GM18498 (cell line): ENCODE measurements at regions not wholly inside any gene's neighbourhood (a gene's known extent, or its start where the extent isn't known, plus 50 kb on each side); places are given as distances from the start of the nearest gene placed in this dataset.
A peak's percentile ranks its signal among the peaks of the same experiment; 100 is the strongest.
"Not testable (repeated sequence)": the region's sequence is repeated elsewhere in the genome, so short reads cannot be mapped to it uniquely, and the experiment has no call there.

Source experiments
- ATAC-seq: cut with Tn5 transposase; IDR thresholded peaks from one replicate; pipeline ENCODE4 v1.9.1; 2021; ENCODE audit warnings: mild to moderate bottlenecking, moderate library complexity; ENCODE audit not compliant: unreplicated experiment

GRCh38 chr14:21960636-21961035, 287.0 kb upstream of the OR4E1 start:
- no peak for ATAC-seq

- no peak for ATAC-seq
These were observed 268.3 kb upstream of the OR4E1 start for GRCh38 chr14:21941885-21942284.

GRCh38 chr14:21940887-21941856, 267.6 kb upstream of the OR4E1 start:
- no peak for ATAC-seq

GRCh38 chr14:21939836-21940235, 266.2 kb upstream of the OR4E1 start:
- ATAC-seq = no peak

- no peak for ATAC-seq
These were observed 264.4 kb upstream of the OR4E1 start for GRCh38 chr14:21937996-21938395.

GRCh38 chr14:21933681-21934080, 260.1 kb upstream of the OR4E1 start:
- ATAC-seq = no peak

- ATAC-seq = peak; percentile 72
These were observed 250.9 kb upstream of the OR4E1 start for GRCh38 chr14:21924479-21924878.

GRCh38 chr14:21923820-21924219, 250.2 kb upstream of the OR4E1 start:
- no peak for ATAC-seq

GRCh38 chr14:21921453-21921852, 247.8 kb upstream of the OR4E1 start:
- ATAC-seq = no peak

GRCh38 chr14:21917699-21918436, 244.2 kb upstream of the OR4E1 start:
- no peak for ATAC-seq

GRCh38 chr14:21915826-21916225, 242.2 kb upstream of the OR4E1 start:
- ATAC-seq = no peak

GRCh38 chr14:21913759-21914158, 240.1 kb upstream of the OR4E1 start:
- ATAC-seq = no peak

- no peak for ATAC-seq
These were observed 238.7 kb upstream of the OR4E1 start for GRCh38 chr14:21912367-21912766.

GRCh38 chr14:21911877-21912276, 238.3 kb upstream of the OR4E1 start:
- no peak for ATAC-seq

- ATAC-seq = no peak
These were observed 236.6 kb upstream of the OR4E1 start for GRCh38 chr14:21910260-21910659.

GRCh38 chr14:21902561-21903181, 229.1 kb upstream of the OR4E1 start:
- no peak for ATAC-seq

- ATAC-seq = not testable (repeated sequence)
These were observed 221.2 kb upstream of the OR4E1 start for GRCh38 chr14:21894898-21895194.

GRCh38 chr14:21894003-21894897, 220.6 kb upstream of the OR4E1 start:
- no peak for ATAC-seq

GRCh38 chr14:21891921-21892320, 218.3 kb upstream of the OR4E1 start:
- ATAC-seq = no peak

GRCh38 chr14:21884995-21885394, 211.4 kb upstream of the OR4E1 start:
- ATAC-seq = no peak

GRCh38 chr14:21882226-21882625, 208.6 kb upstream of the OR4E1 start:
- no peak for ATAC-seq
